Glutamatergic neuron (in vitro differentiated cells): ENCODE measurements at regions not wholly inside any gene's neighbourhood (a gene's known extent, or its start where the extent isn't known, plus 50 kb on each side); places are given as distances from the start of the nearest gene placed in this dataset.

Source experiments
- DNase-seq: peaks from one replicate; pipeline ENCODE4 v3.0.0; 2022
- H3K27ac Mint-ChIP-seq: one replicate; pipeline ENCODE4 v1.8.0; 2020; ENCODE audit warnings: mild to moderate bottlenecking, mixed read lengths, inconsistent platforms; ENCODE audit not compliant: unreplicated experiment
- H3K27me3 Mint-ChIP-seq: one replicate; pipeline ENCODE4 v1.8.0; 2020; ENCODE audit warnings: mild to moderate bottlenecking, moderate library complexity, mixed read lengths, inconsistent platforms; ENCODE audit not compliant: unreplicated experiment
- H3K36me3 Mint-ChIP-seq: one replicate; pipeline ENCODE4 v1.8.0; 2020; ENCODE audit warnings: mild to moderate bottlenecking, mixed read lengths, inconsistent platforms; ENCODE audit not compliant: unreplicated experiment
- H3K4me1 Mint-ChIP-seq: one replicate; pipeline ENCODE4 v1.8.0; 2020; ENCODE audit warnings: mild to moderate bottlenecking, low read depth, mixed read lengths, inconsistent platforms; ENCODE audit not compliant: unreplicated experiment
- H3K4me3 Mint-ChIP-seq: one replicate; pipeline ENCODE4 v1.8.0; 2020; ENCODE audit warnings: mild to moderate bottlenecking, mixed read lengths, inconsistent platforms; ENCODE audit not compliant: unreplicated experiment
- H3K9me3 Mint-ChIP-seq: one replicate; pipeline ENCODE4 v1.8.0; 2020; ENCODE audit warnings: mild to moderate bottlenecking, moderate library complexity, mixed read lengths, inconsistent platforms; ENCODE audit not compliant: unreplicated experiment
- CTCF ChIP-seq: fragments of 200-600 bp; sonication (generic); IDR thresholded peaks from one replicate; pipeline ENCODE4 v1.5.0; 2021; ENCODE audit not compliant: partially characterized antibody, unreplicated experiment

GRCh38 chr17:65434251-65434650, 127.2 kb downstream of the AXIN2 start:
- Mint-ChIP-seq H3K4me3 (no peak overlapping the region), H3K9me3 (peaks cover 2% of the 10 kb centered on the region), H3K27me3 (peaks cover 2% of the 10 kb centered on the region), H3K36me3 (peaks cover 7% of the 10 kb centered on the region), H3K4me1 (no peaks in the 10 kb centered on the region), H3K27ac (no peak overlapping the region)
- DNase-seq = no peak
- no peak for TF ChIP-seq CTCF

GRCh38 chr17:65433592-65433991, 127.9 kb downstream of the AXIN2 start:
- Mint-ChIP-seq H3K9me3 (peaks cover 2% of the 10 kb centered on the region), H3K4me3 (no peak overlapping the region), H3K27ac (no peak overlapping the region), H3K4me1 (no peaks in the 10 kb centered on the region), H3K36me3 (peaks cover 7% of the 10 kb centered on the region), H3K27me3 (peaks cover 2% of the 10 kb centered on the region)
- DNase-seq = no peak
- no peak for TF ChIP-seq CTCF

DNA sequence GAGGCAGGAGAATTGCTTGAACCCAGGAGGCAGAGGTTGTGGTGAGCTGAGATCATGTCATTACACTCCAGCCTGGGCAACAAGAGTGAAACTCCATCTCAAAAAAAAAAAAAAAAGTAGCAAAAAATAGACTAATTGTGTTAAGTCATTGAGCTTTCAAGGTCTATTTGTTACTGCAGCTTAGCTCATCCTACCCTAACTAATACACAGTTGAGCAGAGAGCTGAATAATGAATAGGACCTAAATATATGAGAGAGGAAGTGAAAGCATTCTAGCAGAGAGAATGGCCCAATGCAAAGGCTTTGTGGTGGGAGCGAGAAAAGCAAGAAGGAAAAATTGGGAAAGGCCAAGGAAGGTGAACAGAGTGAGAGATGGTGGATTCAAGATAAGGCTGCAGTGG, 128.3 kb downstream of the AXIN2 start:
- no peaks in the 10 kb centered on the region for H3K4me1 Mint-ChIP-seq
- H3K4me3 Mint-ChIP-seq = no peak overlapping the region
- H3K36me3 Mint-ChIP-seq = peaks cover 7% of the 10 kb centered on the region
- no peak overlapping the region for H3K27ac Mint-ChIP-seq
- TF ChIP-seq CTCF = no peak
- DNase-seq = no peak
- H3K27me3 Mint-ChIP-seq = peaks cover 2% of the 10 kb centered on the region
- peaks cover 2% of the 10 kb centered on the region for H3K9me3 Mint-ChIP-seq

- no peak for TF ChIP-seq CTCF
- peaks cover 2% of the 10 kb centered on the region for H3K9me3 Mint-ChIP-seq
These were observed 130.3 kb downstream of the AXIN2 start for GRCh38 chr17:65431116-65431515.

DNA sequence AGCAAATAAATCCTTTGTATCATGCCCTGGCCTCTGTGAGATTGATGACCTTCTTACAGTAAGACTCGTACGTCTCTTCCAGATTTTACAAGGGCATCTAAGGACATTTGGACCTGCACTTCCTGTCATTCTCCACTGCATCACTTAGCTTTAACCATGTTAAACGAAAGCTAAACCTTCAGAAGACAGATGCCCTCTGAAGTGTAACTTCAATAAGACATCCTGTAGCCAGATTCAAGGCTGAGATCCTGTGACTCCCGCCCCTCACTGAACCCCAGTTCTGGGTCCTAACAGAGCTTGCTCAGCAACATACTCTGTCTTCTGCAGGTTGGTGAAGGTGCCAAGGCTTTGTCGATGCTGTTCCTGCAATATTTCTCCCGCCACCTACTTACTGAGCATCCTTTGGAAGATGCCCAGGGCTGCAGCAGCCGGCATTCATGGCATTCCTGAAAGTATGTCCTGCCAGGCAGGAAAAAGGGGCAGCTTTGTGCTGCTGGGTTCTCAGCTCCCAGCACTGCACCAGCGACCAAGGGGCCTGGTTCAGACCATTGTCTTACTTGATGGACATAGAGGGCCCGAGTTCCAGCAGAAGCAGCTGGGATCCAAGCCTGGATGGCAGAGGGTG, 131.1 kb downstream of the AXIN2 start:
- Mint-ChIP-seq H3K27ac (no peak overlapping the region), H3K27me3 (peaks cover 2% of the 10 kb centered on the region), H3K4me1 (no peaks in the 10 kb centered on the region), H3K9me3 (peaks cover 2% of the 10 kb centered on the region), H3K4me3 (no peak overlapping the region), H3K36me3 (peaks cover 8% of the 10 kb centered on the region)
- TF ChIP-seq CTCF = no peak
- no peak for DNase-seq

More at GRCh38 chr17:65431116-65431515, 130.3 kb downstream of the AXIN2 start:
- peaks cover 7% of the 10 kb centered on the region for H3K36me3 Mint-ChIP-seq
- H3K4me1 Mint-ChIP-seq = no peaks in the 10 kb centered on the region
- peaks cover 2% of the 10 kb centered on the region for H3K27me3 Mint-ChIP-seq
- H3K27ac Mint-ChIP-seq = no peak overlapping the region
- H3K4me3 Mint-ChIP-seq = no peak overlapping the region
- DNase-seq = no peak
